HG03095 (cell line): ENCODE measurements at regions not wholly inside any gene's neighbourhood (a gene's known extent, or its start where the extent isn't known, plus 50 kb on each side); places are given as distances from the start of the nearest gene placed in this dataset.

Experiments
- ATAC-seq: cut with Tn5 transposase; IDR thresholded peaks from one replicate; pipeline ENCODE4 v1.9.1; 2021; ENCODE audit warnings: moderate library complexity; ENCODE audit not compliant: unreplicated experiment

- no peak for ATAC-seq
Measured at GRCh38 chr4:107255114-107255513, 219.0 kb upstream of the DKK2 start.

DNA sequence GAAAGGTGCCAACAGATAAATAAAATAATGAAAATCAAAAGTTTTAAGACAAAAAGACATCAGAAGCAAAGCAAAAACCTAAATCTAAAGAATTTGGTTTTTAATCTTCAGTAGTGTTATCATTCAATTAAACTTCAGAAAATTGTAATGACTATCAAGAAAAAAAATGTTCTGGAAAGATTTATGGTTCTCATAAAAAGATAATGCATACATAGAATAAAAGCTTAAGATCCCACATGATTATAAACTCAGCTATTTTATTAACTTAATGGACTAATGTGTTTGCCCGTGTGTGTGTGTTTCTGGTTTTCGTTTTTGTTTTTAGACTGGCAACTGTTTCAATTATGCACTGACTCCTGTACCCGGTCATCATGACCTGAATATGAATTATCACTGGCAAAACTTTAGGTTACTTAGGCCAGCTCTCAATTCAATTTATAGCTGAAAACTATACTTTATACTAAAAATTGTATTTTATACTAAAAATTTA lies 217.5 kb upstream of the DKK2 start:
- no peak for ATAC-seq

GRCh38 chr4:107253090-107253489 lies 217.0 kb upstream of the DKK2 start:
- no peak for ATAC-seq

DNA sequence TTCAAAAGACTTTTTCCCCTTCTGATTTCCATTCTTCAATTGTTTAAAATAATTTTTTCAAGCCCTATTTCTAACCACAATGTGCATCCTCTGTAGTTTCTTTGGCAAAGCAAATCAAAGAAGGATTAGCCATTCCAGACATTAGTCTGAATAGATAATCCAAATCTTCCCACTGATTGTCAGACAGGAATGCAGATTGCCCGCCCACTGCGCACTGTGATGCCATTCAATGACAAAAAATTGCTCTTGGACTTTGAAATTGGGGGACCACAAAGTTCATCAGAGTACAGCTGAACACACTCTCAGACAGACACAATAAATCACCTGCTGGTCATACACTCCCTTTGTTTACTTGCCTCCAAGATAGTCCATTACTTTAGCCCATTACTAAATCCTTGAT lies 216.5 kb upstream of the DKK2 start:
- no peak for ATAC-seq

DNA sequence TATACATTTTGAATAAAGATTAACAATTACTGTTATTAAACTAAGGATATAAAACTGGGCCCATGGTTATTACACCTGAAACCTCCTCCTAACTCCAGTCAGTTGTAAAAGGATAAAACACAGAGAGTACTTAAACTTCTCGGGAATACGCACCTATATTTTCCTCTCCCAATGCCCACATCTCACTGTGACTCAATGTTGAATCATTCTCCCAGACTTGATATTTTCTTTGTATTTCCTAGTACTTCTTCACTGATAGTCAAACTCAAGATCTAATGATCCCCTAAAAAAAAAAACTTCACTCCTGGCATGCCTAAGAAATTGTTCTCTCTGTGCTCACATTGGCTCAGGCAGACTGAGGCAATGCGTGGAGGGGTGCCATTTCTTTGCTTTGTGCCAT lies 212.5 kb upstream of the DKK2 start:
- no peak for ATAC-seq

- ATAC-seq: no peak
Measured at GRCh38 chr4:107247738-107248137, 211.6 kb upstream of the DKK2 start.

GRCh38 chr4:107246761-107247160 lies 210.6 kb upstream of the DKK2 start:
- ATAC-seq: no peak

GRCh38 chr4:107243141-107243781 lies 207.1 kb upstream of the DKK2 start:
- ATAC-seq: no peak

- ATAC-seq: no peak
Measured at GRCh38 chr4:107220976-107221375, 184.9 kb upstream of the DKK2 start.

DNA sequence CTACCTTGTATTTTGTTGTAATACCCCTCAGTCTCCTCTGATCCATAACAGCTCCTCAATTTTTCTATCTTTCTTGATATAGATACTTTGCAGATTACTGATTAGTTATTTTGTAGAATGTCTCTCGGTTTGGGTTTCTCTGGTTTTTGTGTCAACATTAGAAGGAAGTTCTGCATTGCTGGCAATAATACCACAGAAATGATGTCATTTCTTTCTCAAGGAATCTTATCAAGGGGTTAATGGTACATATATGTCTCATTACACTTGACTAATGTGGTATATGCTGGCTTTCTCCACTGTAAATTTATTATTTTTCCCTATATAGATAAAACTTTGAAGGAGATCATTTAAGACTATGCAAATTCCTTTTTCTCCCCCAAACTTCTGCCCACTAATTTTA lies 183.6 kb upstream of the DKK2 start:
- ATAC-seq: no peak

DNA sequence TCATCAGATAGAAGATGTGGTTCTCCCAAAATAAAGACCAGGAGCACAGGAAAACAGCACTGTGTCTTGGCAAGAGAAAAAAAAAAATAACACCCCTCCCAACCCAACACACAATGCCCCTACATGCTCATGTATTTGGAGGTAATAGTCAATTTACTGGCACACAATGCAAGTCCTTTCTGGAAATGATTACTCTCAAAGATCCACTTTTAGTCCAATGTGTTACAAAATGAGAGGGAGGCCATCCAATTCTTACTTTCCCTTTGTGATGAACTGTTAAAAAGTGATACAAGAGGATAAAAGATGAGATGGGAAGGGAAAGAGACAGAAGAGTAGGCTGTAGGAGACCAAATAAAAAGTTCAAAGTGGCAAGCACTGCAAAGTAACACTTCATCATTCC lies 180.3 kb upstream of the DKK2 start:
- no peak for ATAC-seq

DNA sequence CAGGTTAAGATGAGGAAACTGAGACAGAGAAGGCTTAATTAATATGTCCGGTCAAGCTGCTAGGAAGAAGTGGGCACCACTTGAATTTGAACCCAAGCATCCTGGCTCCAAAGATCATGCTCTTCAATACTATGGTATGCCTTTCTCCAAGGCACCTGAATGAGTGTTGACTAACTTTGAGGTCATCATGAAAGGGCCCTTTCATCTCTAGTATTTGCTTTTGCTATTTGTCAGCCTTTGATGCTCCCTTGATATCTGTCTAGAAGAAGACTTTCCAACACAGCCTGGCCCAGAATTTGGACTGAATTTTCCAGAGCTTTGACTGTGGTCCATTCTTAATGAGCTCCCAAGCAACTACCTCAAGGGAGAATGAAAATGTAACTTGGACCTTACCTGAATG lies 179.1 kb upstream of the DKK2 start:
- no peak for ATAC-seq

DNA sequence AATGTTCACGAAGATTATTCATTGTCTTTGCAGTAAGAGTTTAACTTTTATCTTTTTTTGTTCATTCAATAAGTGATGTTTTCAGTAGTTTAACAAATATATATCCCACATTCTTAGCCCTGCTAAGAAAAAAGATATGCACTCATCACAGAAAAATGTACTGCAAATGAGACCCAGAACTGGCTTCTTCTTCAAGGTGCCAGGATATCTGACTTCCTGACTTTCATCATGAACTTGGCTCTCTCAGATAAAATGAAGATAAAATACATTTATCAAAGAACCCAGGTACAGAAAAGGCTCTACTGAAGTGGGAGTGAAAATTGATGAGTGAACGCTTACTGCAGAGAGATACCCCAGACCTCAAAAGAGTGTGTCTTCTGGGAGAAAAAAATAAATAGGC lies 177.8 kb upstream of the DKK2 start:
- no peak for ATAC-seq

- ATAC-seq: no peak
Measured at GRCh38 chr4:107213410-107213809, 177.3 kb upstream of the DKK2 start.

- ATAC-seq: no peak
Measured at GRCh38 chr4:107212565-107212964, 176.5 kb upstream of the DKK2 start.

DNA sequence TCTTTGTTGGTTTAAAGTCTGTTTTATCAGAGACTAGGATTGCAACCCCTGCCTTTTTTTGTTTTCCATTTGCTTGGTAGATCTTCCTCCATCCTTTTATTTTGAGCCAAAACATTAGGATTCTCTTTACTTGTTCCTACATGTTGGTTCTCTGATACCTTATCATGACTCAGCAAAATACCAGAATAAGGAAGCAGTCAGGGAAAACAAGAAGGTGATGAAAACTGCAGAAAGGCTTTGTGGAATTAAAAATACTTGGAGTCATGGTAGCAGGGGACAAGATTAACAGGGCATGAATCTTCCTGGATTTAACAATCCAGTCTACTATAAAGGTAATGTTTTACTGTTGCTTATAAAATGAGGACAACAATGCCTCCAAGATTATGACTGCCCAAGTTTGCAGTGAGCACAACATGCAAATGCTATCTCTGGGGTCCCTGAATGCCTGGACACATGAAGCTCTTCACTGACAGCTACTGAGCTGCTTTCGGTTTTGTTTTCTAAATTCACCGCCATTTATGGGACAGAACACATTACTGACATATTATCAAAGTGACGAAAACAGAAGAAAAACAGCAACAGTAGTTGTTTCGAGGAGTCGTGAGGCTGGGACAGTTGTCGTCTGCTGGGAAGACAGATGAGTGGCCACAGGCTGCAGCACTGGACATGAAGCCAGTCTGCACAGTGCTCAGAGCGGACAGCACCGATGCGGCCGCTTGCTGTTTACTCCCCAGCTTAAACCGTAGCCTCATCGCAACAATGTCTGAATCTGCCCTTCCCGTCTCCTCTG lies 174.5 kb upstream of the DKK2 start:
- no peak for ATAC-seq

GRCh38 chr4:107203733-107204132 lies 167.6 kb upstream of the DKK2 start:
- ATAC-seq: no peak

GRCh38 chr4:107202744-107203143 lies 166.6 kb upstream of the DKK2 start:
- ATAC-seq: no peak

DNA sequence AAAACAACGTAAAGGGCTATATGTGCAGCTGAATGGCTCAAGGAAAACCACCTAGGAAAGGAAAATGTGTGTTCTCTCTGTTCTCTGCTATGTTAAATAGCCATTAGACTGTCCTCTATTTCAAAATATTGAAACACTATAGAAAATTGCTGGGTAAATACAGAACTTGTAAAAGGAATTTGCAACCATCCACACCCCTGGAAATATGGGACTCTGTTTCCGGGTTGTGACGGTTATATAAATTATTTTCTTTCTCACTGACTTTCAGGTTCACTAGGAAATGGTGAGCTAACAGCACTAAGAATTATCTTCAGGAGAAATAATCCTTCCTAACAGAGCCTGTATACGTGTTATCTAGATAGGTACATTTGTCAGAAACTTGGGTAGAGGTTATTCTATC lies 161.0 kb upstream of the DKK2 start:
- no peak for ATAC-seq

DNA sequence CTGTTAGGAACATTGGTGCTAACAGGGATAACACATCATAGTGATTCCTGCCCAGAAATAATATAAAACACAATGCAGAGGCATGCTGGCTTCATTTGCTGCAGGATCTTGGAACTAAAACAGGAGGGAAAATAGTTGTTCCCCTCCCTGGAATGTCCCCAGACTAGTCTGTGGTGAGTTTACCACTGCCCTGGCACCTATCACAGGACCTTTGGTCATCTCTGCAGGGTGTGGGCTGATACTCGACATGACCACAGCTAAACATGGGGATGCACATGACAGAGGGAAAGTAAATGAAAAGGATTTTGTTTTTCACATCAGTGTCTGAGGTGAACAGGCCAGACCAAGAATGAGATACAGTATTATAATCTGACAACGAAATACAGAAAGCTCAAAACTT lies 160.2 kb upstream of the DKK2 start:
- no peak for ATAC-seq

GRCh38 chr4:107194005-107194404 lies 157.9 kb upstream of the DKK2 start:
- ATAC-seq: no peak

- no peak for ATAC-seq
Measured at GRCh38 chr4:107192601-107193000, 156.5 kb upstream of the DKK2 start.

DNA sequence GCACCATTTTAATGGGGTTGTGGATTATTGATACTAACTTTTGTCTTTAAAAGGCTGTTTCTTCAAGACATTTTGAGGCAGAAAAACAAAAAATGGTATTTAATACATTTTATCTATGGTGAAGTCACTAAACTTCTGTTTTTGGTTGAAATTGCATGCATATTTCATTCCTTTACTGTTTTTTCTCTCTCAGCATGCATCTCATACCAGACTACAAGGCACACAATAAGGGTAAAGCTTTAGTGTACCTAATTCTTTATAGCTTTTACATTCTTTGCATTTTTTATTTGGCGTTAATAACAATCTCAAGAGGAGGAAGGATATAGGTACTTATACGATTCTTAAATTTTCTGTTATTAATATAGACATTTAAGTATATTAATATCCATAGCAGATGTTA lies 151.0 kb upstream of the DKK2 start:
- ATAC-seq: no peak
